K562 (cell line): ENCODE measurements at regions not wholly inside any gene's neighbourhood (a gene's known extent, or its start where the extent isn't known, plus 50 kb on each side); places are given as distances from the start of the nearest gene placed in this dataset.

Experiments
- CTCF ChIP-seq, 3 experiments: IDR thresholded peaks in 2 of 3; conservative IDR thresholded peaks in 1 of 3; 2 replicates each; pipeline ENCODE4 v1.5.1; 2011 to 2012; ENCODE audit warnings: low read length in 3 of 3, mild to moderate bottlenecking in 3 of 3, control low read depth in 2 of 3, improper control_type of control experiment in 1 of 3, inconsistent platforms in 1 of 3, low read depth in 1 of 3, mixed read lengths in 1 of 3, moderate library complexity in 1 of 3; ENCODE audit not compliant: insufficient read depth in 2 of 3
- E2F1 ChIP-seq: sonication (generic); formaldehyde crosslinking; IDR thresholded peaks from 2 replicates; pipeline ENCODE4 v1.8.1; 2023; ENCODE audit warnings: mild to moderate bottlenecking, missing genetic modification reagents, moderate library complexity
- GTF2F1 ChIP-seq: IDR thresholded peaks from 2 replicates; pipeline ENCODE4 v1.6.1; 2011; ENCODE audit warnings: low read depth, low read length, improper control_type of control experiment
- LARP7 ChIP-seq: fragments of 450-650 bp; IDR thresholded peaks from 2 replicates; pipeline ENCODE4 v1.6.1; 2016
- NCOR1 ChIP-seq: fragments of 450-650 bp; IDR thresholded peaks from 2 replicates; pipeline ENCODE4 v1.6.1; 2016; ENCODE audit warnings: mild to moderate bottlenecking, moderate library complexity
- OTX1 ChIP-seq: fragments of 450-650 bp; formaldehyde crosslinking; IDR thresholded peaks from 2 replicates; pipeline ENCODE4 v1.4.0; 2022; ENCODE audit warnings: mild to moderate bottlenecking
- POLR2A ChIP-seq: fragments of 450-650 bp; conservative IDR thresholded peaks from 2 replicates; pipeline ENCODE4 v1.6.1; 2016
- ZBTB33 ChIP-seq: sonication (generic); formaldehyde crosslinking; IDR thresholded peaks from 2 replicates; pipeline ENCODE4 v1.8.1; 2023; ENCODE audit warnings: mild to moderate bottlenecking, missing genetic modification reagents

GRCh38 chr20:36102809-36103596 is 51.5 kb upstream of the EPB41L1 start:
- no peak for TF ChIP-seq GTF2F1
- no peak for TF ChIP-seq LARP7
- no peak for TF ChIP-seq CTCF (IDR thresholded peaks at IDR 0.05 in 2 of 3, conservative IDR thresholded peaks at IDR 0.05 in 1 of 3; ENCODE audit: insufficient read depth in 2 of 3, low read depth in 1 of 3, low read length in 3 of 3)
- no peak for TF ChIP-seq ZBTB33 (CRISPR knock-in tag)
- no peak for TF ChIP-seq POLR2A
- TF ChIP-seq OTX1 (CRISPR knock-in tag) = no peak
- no peak for TF ChIP-seq E2F1
- no peak for TF ChIP-seq NCOR1
